ENCODE measurements at regions not wholly inside any gene's neighbourhood (a gene's known extent, or its start where the extent isn't known, plus 50 kb on each side); places are given as distances from the start of the nearest gene placed in this dataset.

DNA sequence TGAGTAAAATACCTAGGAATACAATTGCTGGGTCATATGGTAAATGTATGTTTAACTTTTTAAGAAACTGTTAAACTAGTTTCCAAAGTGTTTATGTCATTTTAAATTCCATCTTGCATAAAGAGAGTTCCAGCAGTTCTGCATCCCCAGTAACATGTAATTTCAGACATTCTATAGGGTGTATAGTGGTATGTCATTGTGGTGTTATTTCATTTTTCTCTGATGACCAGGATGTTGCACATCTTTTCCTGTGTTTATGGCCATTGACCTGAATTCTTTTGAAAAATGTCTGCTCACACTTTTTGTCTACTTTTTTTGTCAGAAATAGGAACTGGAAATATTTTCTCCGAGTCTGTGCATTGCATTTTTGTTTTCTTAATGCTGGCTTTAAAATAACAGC, 128.9 kb downstream of the TMEM200A start:
- TF ChIP-seq CTCF (IDR thresholded peaks at IDR 0.05) (no peak), EZH2 (IDR thresholded peaks at IDR 0.05; ENCODE audit: borderline replicate concordance, insufficient read depth, low read depth, low read length, poor library complexity, severe bottlenecking) (no peak)
